CD4-positive, CD25-positive, alpha-beta regulatory T cell (primary cell): ENCODE measurements at regions not wholly inside any gene's neighbourhood (a gene's known extent, or its start where the extent isn't known, plus 50 kb on each side); places are given as distances from the start of the nearest gene placed in this dataset.

Experiments
- ATAC-seq, 2 donors: fragments of 150-1000 bp; cut with Tn5 transposase; one replicate each; pipeline ENCODE4 v1.10.0; 2021; ENCODE audit warnings: low read depth in 2 of 2, moderate number of reproducible peaks in 2 of 2, moderate library complexity in 1 of 2
- DNase-seq, 3 donors: peaks; one replicate each; pipeline versions ENCODE4 v3.0.0 to v3.0.0-alpha.2; 2012 to 2022; ENCODE audit warnings: mixed read lengths in 1 of 3
- H3K27ac ChIP-seq: one replicate; pipeline ENCODE4 v1.7.0; 2013; ENCODE audit warnings: mild to moderate bottlenecking, low read length; ENCODE audit not compliant: insufficient read depth, poor library complexity, severe bottlenecking
- H3K27me3 ChIP-seq: one replicate; pipeline ENCODE4 v1.7.0; 2013; ENCODE audit warnings: low read length; ENCODE audit not compliant: control insufficient read depth, insufficient read depth
- H3K36me3 ChIP-seq: one replicate; pipeline ENCODE4 v1.7.0; 2013; ENCODE audit warnings: mild to moderate bottlenecking, low read length, moderate library complexity; ENCODE audit not compliant: control insufficient read depth, insufficient read depth
- H3K4me1 ChIP-seq: 2 replicates; pipeline ENCODE4 v1.7.0; 2013; ENCODE audit warnings: mild to moderate bottlenecking, low read length; ENCODE audit not compliant: insufficient read depth, control insufficient read depth, poor library complexity, severe bottlenecking
- H3K4me3 ChIP-seq: one replicate; pipeline ENCODE4 v1.7.0; 2013; ENCODE audit warnings: low read depth, mild to moderate bottlenecking, low read length, moderate library complexity
- H3K9me3 ChIP-seq, 2 experiments: 1 replicate in 1 of 2; 2 replicates in 1 of 2; pipeline ENCODE4 v1.7.0; 2013; ENCODE audit warnings: low read length in 2 of 2, mild to moderate bottlenecking in 1 of 2, moderate library complexity in 1 of 2; ENCODE audit not compliant: control insufficient read depth in 2 of 2
- H3K27ac Mint-ChIP-seq, 3 donors: one replicate each; pipeline ENCODE4 v1.8.0; 2020 to 2022; ENCODE audit warnings: mild to moderate bottlenecking in 3 of 3, mixed read lengths in 3 of 3, moderate library complexity in 2 of 3
- H3K27me3 Mint-ChIP-seq: one replicate; pipeline ENCODE4 v1.8.0; 2022; ENCODE audit warnings: mild to moderate bottlenecking, mixed read lengths
- H3K36me3 Mint-ChIP-seq: one replicate; pipeline ENCODE4 v1.8.0; 2020; ENCODE audit warnings: mixed read lengths
- H3K4me1 Mint-ChIP-seq, 4 donors: one replicate each; pipeline ENCODE4 v1.8.0; 2020 to 2022; ENCODE audit warnings: mixed read lengths in 4 of 4, mild to moderate bottlenecking in 1 of 4
- H3K4me3 Mint-ChIP-seq, 4 donors: one replicate each; pipeline ENCODE4 v1.8.0; 2020 to 2022; ENCODE audit warnings: mild to moderate bottlenecking in 4 of 4, mixed read lengths in 4 of 4, moderate library complexity in 3 of 4
- H3K9me3 Mint-ChIP-seq, 7 donors: one replicate each; pipeline ENCODE4 v1.8.0; 2020 to 2022; ENCODE audit warnings: mixed read lengths in 7 of 7, mild to moderate bottlenecking in 3 of 7, moderate library complexity in 2 of 7

DNA sequence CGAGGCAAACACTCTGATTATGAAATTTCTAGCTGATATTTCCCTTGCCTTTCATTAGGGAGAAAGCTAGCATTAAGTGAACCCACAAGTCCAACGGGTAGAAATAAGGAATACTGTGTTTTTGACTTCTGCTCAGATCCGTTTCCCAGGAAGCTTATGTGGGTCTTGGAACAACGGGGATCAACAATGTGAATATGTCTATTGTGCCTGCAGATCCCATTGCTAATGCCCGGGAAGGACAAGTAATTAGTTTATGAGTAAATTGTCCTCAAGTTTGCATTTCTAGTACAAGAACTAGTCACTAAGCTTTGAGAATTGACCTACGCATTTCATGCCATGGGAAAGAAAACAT, 236.4 kb downstream of the UACA start:
- Histone ChIP-seq H3K4me3 (no peak overlapping the region), H3K4me1 (peaks cover 24% of the 10 kb centered on the region), H3K9me3 (no peaks in the 10 kb centered on the region), H3K27ac (no peak overlapping the region), H3K27me3 (no peaks in the 10 kb centered on the region), H3K36me3 (no peaks in the 10 kb centered on the region)
- DNase-seq, result no peak
- H3K4me3 Mint-ChIP-seq, result no peak overlapping the region
- no peaks in the 10 kb centered on the region for H3K27me3 Mint-ChIP-seq
- no peaks in the 10 kb centered on the region for H3K36me3 Mint-ChIP-seq
- ATAC-seq, result no peak
- H3K27ac Mint-ChIP-seq, result peak overlapping the region in 2 of 3 donors; percentile 53 to 90
- H3K9me3 Mint-ChIP-seq, result peaks cover 0 to 2% (median 0%) of the 10 kb centered on the region in 7 donors
- peaks cover 13 to 50% (median 32%) of the 10 kb centered on the region in 4 donors for H3K4me1 Mint-ChIP-seq

GRCh38 chr15:70526221-70526973, 237.0 kb downstream of the UACA start:
- H3K4me3 Mint-ChIP-seq, result no peak overlapping the region
- H3K27me3 Mint-ChIP-seq, result no peaks in the 10 kb centered on the region
- Histone ChIP-seq H3K4me1 (peaks cover 24% of the 10 kb centered on the region), H3K4me3 (no peak overlapping the region), H3K27me3 (no peaks in the 10 kb centered on the region), H3K36me3 (no peaks in the 10 kb centered on the region), H3K9me3 (no peaks in the 10 kb centered on the region), H3K27ac (no peak overlapping the region)
- H3K9me3 Mint-ChIP-seq, result peaks cover 0 to 2% (median 0%) of the 10 kb centered on the region in 7 donors
- H3K27ac Mint-ChIP-seq, result no peak overlapping the region
- ATAC-seq (no peak), DNase-seq (no peak)
- H3K4me1 Mint-ChIP-seq, result peaks cover 13 to 44% (median 30%) of the 10 kb centered on the region in 4 donors
- no peaks in the 10 kb centered on the region for H3K36me3 Mint-ChIP-seq

GRCh38 chr15:70525551-70525950, 237.8 kb downstream of the UACA start:
- Mint-ChIP-seq H3K9me3 (peaks cover 0 to 2% (median 0%) of the 10 kb centered on the region in 7 donors), H3K4me3 (no peak overlapping the region), H3K27ac (no peak overlapping the region), H3K27me3 (no peaks in the 10 kb centered on the region), H3K4me1 (peaks cover 13 to 42% (median 28%) of the 10 kb centered on the region in 4 donors), H3K36me3 (no peaks in the 10 kb centered on the region)
- Histone ChIP-seq H3K4me1 (peaks cover 24% of the 10 kb centered on the region), H3K27me3 (no peaks in the 10 kb centered on the region), H3K27ac (no peak overlapping the region), H3K9me3 (no peaks in the 10 kb centered on the region), H3K4me3 (no peak overlapping the region), H3K36me3 (no peaks in the 10 kb centered on the region)
- ATAC-seq (no peak), DNase-seq (no peak)

GRCh38 chr15:70524470-70524869, 238.9 kb downstream of the UACA start:
- peaks cover 6% of the 10 kb centered on the region for H3K27me3 Mint-ChIP-seq

GRCh38 chr15:70523616-70524015, 239.7 kb downstream of the UACA start:
- no peak overlapping the region for H3K4me3 ChIP-seq
- DNase-seq, result no peak
- H3K27me3 Mint-ChIP-seq, result peaks cover 6% of the 10 kb centered on the region
- no peak overlapping the region for H3K27ac ChIP-seq
- no peak overlapping the region for H3K4me3 Mint-ChIP-seq
- H3K9me3 ChIP-seq, result no peaks in the 10 kb centered on the region
- H3K36me3 ChIP-seq, result no peaks in the 10 kb centered on the region
- no peak for ATAC-seq
- H3K36me3 Mint-ChIP-seq, result no peaks in the 10 kb centered on the region
- H3K4me1 ChIP-seq, result peaks cover 15% of the 10 kb centered on the region
- peaks cover 8 to 24% (median 16%) of the 10 kb centered on the region in 4 donors for H3K4me1 Mint-ChIP-seq
- H3K27me3 ChIP-seq, result peaks cover 5% of the 10 kb centered on the region
- no peak overlapping the region for H3K27ac Mint-ChIP-seq
- H3K9me3 Mint-ChIP-seq, result peaks cover 0 to 1% (median 0%) of the 10 kb centered on the region in 7 donors

More at GRCh38 chr15:70524470-70524869, 238.9 kb downstream of the UACA start:
- Histone ChIP-seq H3K36me3 (no peaks in the 10 kb centered on the region), H3K4me3 (no peak overlapping the region), H3K4me1 (peaks cover 23% of the 10 kb centered on the region), H3K9me3 (no peaks in the 10 kb centered on the region), H3K27me3 (peaks cover 2% of the 10 kb centered on the region), H3K27ac (no peak overlapping the region)
- DNase-seq (no peak), ATAC-seq (no peak)
- H3K9me3 Mint-ChIP-seq, result peaks cover 0 to 1% (median 0%) of the 10 kb centered on the region in 7 donors
- H3K4me3 Mint-ChIP-seq, result no peak overlapping the region
- peaks cover 6 to 32% (median 22%) of the 10 kb centered on the region in 4 donors for H3K4me1 Mint-ChIP-seq
- no peak overlapping the region for H3K27ac Mint-ChIP-seq
- no peaks in the 10 kb centered on the region for H3K36me3 Mint-ChIP-seq

DNA sequence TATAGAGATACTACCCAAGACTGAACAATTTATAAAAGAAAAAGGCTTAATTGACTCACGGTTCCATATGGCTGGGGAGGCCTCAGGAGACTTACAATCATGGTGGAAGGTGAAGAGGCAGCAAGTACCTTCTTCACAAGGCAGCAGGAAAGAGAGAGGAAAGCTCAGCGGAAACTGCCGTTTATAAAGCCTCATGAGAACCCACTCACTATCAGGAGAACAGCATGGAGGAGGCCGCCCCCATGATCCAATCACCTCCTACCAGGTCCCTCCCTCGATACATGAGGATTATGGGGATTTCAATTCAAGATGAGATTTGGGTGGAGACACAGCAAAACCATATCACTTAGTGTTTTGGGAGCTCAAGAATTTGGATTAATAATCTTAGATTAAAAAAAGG, 240.2 kb downstream of the UACA start:
- ATAC-seq, result no peak
- Mint-ChIP-seq H3K27me3 (peaks cover 6% of the 10 kb centered on the region), H3K4me3 (no peak overlapping the region), H3K27ac (no peak overlapping the region), H3K36me3 (no peaks in the 10 kb centered on the region), H3K4me1 (peaks cover 7 to 19% (median 12%) of the 10 kb centered on the region in 4 donors), H3K9me3 (peaks cover 0 to 1% (median 0%) of the 10 kb centered on the region in 7 donors)
- H3K4me1 ChIP-seq, result peaks cover 11% of the 10 kb centered on the region
- H3K4me3 ChIP-seq, result no peak overlapping the region
- no peaks in the 10 kb centered on the region for H3K9me3 ChIP-seq
- peaks cover 5% of the 10 kb centered on the region for H3K27me3 ChIP-seq
- no peak for DNase-seq
- no peaks in the 10 kb centered on the region for H3K36me3 ChIP-seq
- H3K27ac ChIP-seq, result no peak overlapping the region

DNA sequence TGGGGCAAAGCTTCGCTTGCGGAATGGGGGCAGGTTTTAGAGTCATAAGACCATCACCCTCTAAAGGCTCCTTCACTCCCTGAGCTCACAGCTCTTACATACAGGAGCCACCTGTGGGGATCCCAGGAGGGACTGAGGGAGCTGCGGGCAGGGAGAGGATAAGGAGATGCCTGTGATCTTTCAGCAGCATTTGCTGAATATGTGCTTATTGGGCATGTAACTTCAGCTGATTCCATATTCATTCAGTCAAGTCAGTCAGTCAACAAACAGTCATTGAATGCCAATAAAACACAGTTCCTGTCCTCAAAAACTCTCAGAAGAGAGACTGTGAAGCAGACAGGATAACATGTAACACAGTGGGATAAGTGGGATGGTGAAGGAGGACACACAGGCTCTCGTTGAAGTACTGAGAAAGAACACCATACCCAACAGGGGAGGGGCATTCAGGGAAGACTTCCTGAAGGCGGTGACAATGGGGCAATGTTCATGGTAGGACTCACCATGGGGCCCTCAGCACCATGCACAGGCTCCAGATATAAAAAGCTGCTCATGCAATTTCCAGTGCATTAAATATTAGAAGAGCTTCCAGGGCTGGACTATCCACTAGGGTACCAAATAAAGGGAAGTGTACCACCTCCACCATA, 240.9 kb downstream of the UACA start:
- H3K9me3 ChIP-seq, result no peaks in the 10 kb centered on the region
- DNase-seq, result no peak
- H3K27ac ChIP-seq, result no peak overlapping the region
- Mint-ChIP-seq H3K4me3 (no peak overlapping the region), H3K4me1 (peaks cover 4 to 12% (median 7%) of the 10 kb centered on the region in 4 donors), H3K36me3 (no peaks in the 10 kb centered on the region), H3K9me3 (no peaks in the 10 kb centered on the region), H3K27ac (no peak overlapping the region), H3K27me3 (peaks cover 6% of the 10 kb centered on the region)
- peaks cover 5% of the 10 kb centered on the region for H3K27me3 ChIP-seq
- H3K36me3 ChIP-seq, result no peaks in the 10 kb centered on the region
- peaks cover 3% of the 10 kb centered on the region for H3K4me1 ChIP-seq
- ATAC-seq, result no peak
- H3K4me3 ChIP-seq, result no peak overlapping the region
